GM23338 (cell line): ENCODE measurements at regions not wholly inside any gene's neighbourhood (a gene's known extent, or its start where the extent isn't known, plus 50 kb on each side); places are given as distances from the start of the nearest gene placed in this dataset.

Experiments used
- ATAC-seq: fragments of 200-7000 bp; cut with Tn5 transposase; 3 replicates; pipeline ENCODE4 v1.9.1; 2020
- DNase-seq: peaks from one replicate; pipeline ENCODE4 v3.0.0-alpha.2; 2015; ENCODE audit warnings: low spot score
- H2AFZ ChIP-seq: fragments of 200-600 bp; sonication (generic); 2 replicates; pipeline ENCODE4 v1.8.0; 2016; ENCODE audit warnings: antibody characterized with exemption, mild to moderate bottlenecking, moderate library complexity
- H3F3A ChIP-seq: fragments of 200-600 bp; sonication (generic); replicated peaks from 2 replicates; pipeline ENCODE4 v1.8.0; 2017; ENCODE audit warnings: antibody characterized with exemption, mixed run types, low read depth
- H3K27ac ChIP-seq: fragments of 200-600 bp; sonication (generic); 2 replicates; pipeline ENCODE4 v1.6.1; 2016; ENCODE audit warnings: low read depth
- H3K27me3 ChIP-seq: fragments of 200-600 bp; sonication (generic); 2 replicates; pipeline ENCODE4 v1.8.0; 2016; ENCODE audit warnings: mild to moderate bottlenecking, mixed run types, moderate library complexity; ENCODE audit not compliant: insufficient read depth
- H3K36me3 ChIP-seq: fragments of 200-600 bp; sonication (generic); 2 replicates; pipeline ENCODE4 v1.8.0; 2016; ENCODE audit warnings: mild to moderate bottlenecking; ENCODE audit not compliant: insufficient read depth
- H3K4me1 ChIP-seq: fragments of 200-600 bp; sonication (generic); 2 replicates; pipeline ENCODE4 v1.8.0; 2016; ENCODE audit warnings: mild to moderate bottlenecking, moderate library complexity; ENCODE audit not compliant: insufficient read depth
- H3K4me2 ChIP-seq: fragments of 200-600 bp; sonication (generic); 2 replicates; pipeline ENCODE4 v1.7.1; 2017; ENCODE audit warnings: mixed run types
- H3K4me3 ChIP-seq: fragments of 200-600 bp; sonication (generic); 2 replicates; pipeline ENCODE4 v1.6.1; 2016; ENCODE audit warnings: mixed run types
- H3K79me2 ChIP-seq: fragments of 200-600 bp; sonication (generic); replicated peaks from 2 replicates; pipeline ENCODE4 v1.8.0; 2017; ENCODE audit warnings: mild to moderate bottlenecking; ENCODE audit not compliant: insufficient read depth
- H3K9me2 ChIP-seq: fragments of 200-600 bp; sonication (generic); 2 replicates; pipeline ENCODE4 v1.8.0; 2017; ENCODE audit not compliant: insufficient read depth
- H4K20me1 ChIP-seq: fragments of 200-600 bp; sonication (generic); replicated peaks from 2 replicates; pipeline ENCODE4 v1.8.0; 2017; ENCODE audit warnings: mild to moderate bottlenecking; ENCODE audit not compliant: insufficient read depth
- H3K27ac Mint-ChIP-seq: 2 replicates; pipeline ENCODE4 v1.8.0; 2020; ENCODE audit warnings: inconsistent platforms, mild to moderate bottlenecking, moderate library complexity, mixed read lengths
- H3K27me3 Mint-ChIP-seq: 3 replicates; pipeline ENCODE4 v1.8.0; 2022; ENCODE audit warnings: low read depth, mild to moderate bottlenecking, moderate library complexity, mixed read lengths, inconsistent platforms; ENCODE audit not compliant: insufficient read depth, poor library complexity
- H3K36me3 Mint-ChIP-seq: 3 replicates; pipeline ENCODE4 v1.8.0; 2021; ENCODE audit warnings: low read depth, mild to moderate bottlenecking, inconsistent platforms, moderate library complexity, mixed read lengths
- H3K4me1 Mint-ChIP-seq: 3 replicates; pipeline ENCODE4 v1.8.0; 2020; ENCODE audit warnings: mild to moderate bottlenecking, inconsistent platforms, mixed read lengths
- H3K4me3 Mint-ChIP-seq: 3 replicates; pipeline ENCODE4 v1.8.0; 2021; ENCODE audit warnings: moderate library complexity, mild to moderate bottlenecking, inconsistent platforms, mixed read lengths
- H3K9me3 Mint-ChIP-seq: 3 replicates; pipeline ENCODE4 v1.8.0; 2020; ENCODE audit warnings: moderate library complexity, mild to moderate bottlenecking, inconsistent platforms, mixed read lengths
- ETS1 ChIP-seq: IDR thresholded peaks from 2 replicates; pipeline ENCODE4 v1.6.1; 2016; ENCODE audit warnings: antibody characterized with exemption
- EZH2 ChIP-seq: fragments of 200-600 bp; sonication (generic); IDR thresholded peaks from one replicate; pipeline ENCODE4 v1.8.0; 2017; ENCODE audit warnings: antibody characterized with exemption, mild to moderate bottlenecking, low read depth; ENCODE audit not compliant: unreplicated experiment
- JUNB ChIP-seq: IDR thresholded peaks from one replicate; pipeline ENCODE4 v1.6.1; 2016; ENCODE audit warnings: antibody characterized with exemption; ENCODE audit not compliant: unreplicated experiment
- NANOG ChIP-seq: IDR thresholded peaks from 2 replicates; pipeline ENCODE4 v1.6.1; 2016; ENCODE audit warnings: antibody characterized with exemption, borderline replicate concordance
- POLR2AphosphoS5 ChIP-seq: IDR thresholded peaks from 2 replicates; pipeline ENCODE4 v1.6.1; 2016; ENCODE audit warnings: antibody characterized with exemption, low read depth
- REST ChIP-seq: IDR thresholded peaks from one replicate; pipeline ENCODE4 v1.6.1; 2018; ENCODE audit warnings: antibody characterized with exemption; ENCODE audit not compliant: unreplicated experiment
- ZNF462 ChIP-seq: fragments of 250-450 bp; sonication (Bioruptor Pico); IDR thresholded peaks from 2 replicates; pipeline ENCODE4 v1.5.0; 2020; ENCODE audit warnings: mild to moderate bottlenecking, moderate library complexity

GRCh38 chr1:185627761-185628501 lies 106.3 kb upstream of the HMCN1 start:
- Histone ChIP-seq H3K27ac (no peak overlapping the region), H3K27me3 (no peaks in the 10 kb centered on the region), H3K4me1 (0 out of 2 replicates have a peak, but pooled peaks cover 10% of the 10 kb centered on the region), H3K4me3 (no peak overlapping the region), H4K20me1 (no peaks in the 10 kb centered on the region), H3F3A (no peaks in the 10 kb centered on the region), H3K9me2 (peaks cover 8% of the 10 kb centered on the region), H3K36me3 (no peaks in the 10 kb centered on the region), H3K79me2 (no peaks in the 10 kb centered on the region), H3K4me2 (no peak overlapping the region), H2AFZ (peak overlapping the region; percentile 61; the same call in 1 of the 2 replicates)
- peaks cover 5% of the 10 kb centered on the region for H3K4me1 Mint-ChIP-seq
- no peaks in the 10 kb centered on the region for H3K27me3 Mint-ChIP-seq
- H3K4me3 Mint-ChIP-seq = no peak overlapping the region
- H3K27ac Mint-ChIP-seq = peak overlapping the region; percentile 32; the same call in 1 of the 2 replicates
- ATAC-seq (no peak), DNase-seq (no peak)
- no peaks in the 10 kb centered on the region for H3K36me3 Mint-ChIP-seq
- no peaks in the 10 kb centered on the region for H3K9me3 Mint-ChIP-seq
- no peak for TF ChIP-seq JUNB
- no peak for TF ChIP-seq POLR2AphosphoS5
- TF ChIP-seq EZH2 = no peak
- no peak for TF ChIP-seq ZNF462 (CRISPR knock-in tag)
- no peak for TF ChIP-seq REST
- TF ChIP-seq NANOG = no peak
- TF ChIP-seq ETS1 = no peak
